ENCODE measurements at regions not wholly inside any gene's neighbourhood (a gene's known extent, or its start where the extent isn't known, plus 50 kb on each side); places are given as distances from the start of the nearest gene placed in this dataset.
"Not testable (repeated sequence)": the region's sequence is repeated elsewhere in the genome, so short reads cannot be mapped to it uniquely, and the experiment has no call there.

- DNase-seq (ENCODE audit: low read depth), result no peak
- TF ChIP-seq CTCF (conservative IDR thresholded peaks at IDR 0.05; ENCODE audit: control insufficient read depth, insufficient read depth, low read depth, low read length), result no peak
Measured at GRCh38 chr14:71625175-71625574, 307.1 kb upstream of the RGS6 start.

GRCh38 chr14:71625891-71626701 is 306.1 kb upstream of the RGS6 start:
- TF ChIP-seq CTCF (conservative IDR thresholded peaks at IDR 0.05; ENCODE audit: control insufficient read depth, insufficient read depth, low read depth, low read length), result no peak
- H3K4me3 ChIP-seq (ENCODE audit: control insufficient read depth, low read depth, low read length), result no peak overlapping the region
- DNase-seq (ENCODE audit: low read depth), result no peak

More at GRCh38 chr14:71625175-71625574, 307.1 kb upstream of the RGS6 start:
- H3K4me3 ChIP-seq (ENCODE audit: control insufficient read depth, low read depth, low read length), result no peak overlapping the region

GRCh38 chr14:71628433-71628832 is 303.8 kb upstream of the RGS6 start:
- no peak for DNase-seq (ENCODE audit: low read depth)
- no peak for TF ChIP-seq CTCF (conservative IDR thresholded peaks at IDR 0.05; ENCODE audit: control insufficient read depth, insufficient read depth, low read depth, low read length)
- H3K4me3 ChIP-seq (ENCODE audit: control insufficient read depth, low read depth, low read length), result no peak overlapping the region

- DNase-seq (ENCODE audit: low read depth), result no peak
- no peak overlapping the region for H3K4me3 ChIP-seq (ENCODE audit: control insufficient read depth, low read depth, low read length)
- no peak for TF ChIP-seq CTCF (conservative IDR thresholded peaks at IDR 0.05; ENCODE audit: control insufficient read depth, insufficient read depth, low read depth, low read length)
Measured at GRCh38 chr14:71629250-71629649, 303.0 kb upstream of the RGS6 start.

- DNase-seq (ENCODE audit: low read depth), result peak; percentile 45
- no peak for TF ChIP-seq CTCF (conservative IDR thresholded peaks at IDR 0.05; ENCODE audit: control insufficient read depth, insufficient read depth, low read depth, low read length)
- no peak overlapping the region for H3K4me3 ChIP-seq (ENCODE audit: control insufficient read depth, low read depth, low read length)
Measured at GRCh38 chr14:71629765-71630492, 302.3 kb upstream of the RGS6 start.

- not testable (repeated sequence) for DNase-seq (ENCODE audit: low read depth); H3K4me3 ChIP-seq (ENCODE audit: control insufficient read depth, low read depth, low read length)
Measured at GRCh38 chr14:71631030-71631429, 301.2 kb upstream of the RGS6 start.

GRCh38 chr14:71632440-71632946 is 299.7 kb upstream of the RGS6 start:
- TF ChIP-seq CTCF (conservative IDR thresholded peaks at IDR 0.05; ENCODE audit: control insufficient read depth, insufficient read depth, low read depth, low read length), result no peak
- H3K4me3 ChIP-seq (ENCODE audit: control insufficient read depth, low read depth, low read length), result no peak overlapping the region
- DNase-seq (ENCODE audit: low read depth), result no peak

Measured in fibroblast of mammary gland (primary cell).